Spinal cord (tissue), 9 donors: ENCODE measurements at regions not wholly inside any gene's neighbourhood (a gene's known extent, or its start where the extent isn't known, plus 50 kb on each side); places are given as distances from the start of the nearest gene placed in this dataset.

ENCODE experiments used
- DNase-seq, 6 donors: peaks; one replicate each; pipeline versions ENCODE4 v3.0.0 to v3.0.0-alpha.2; 2013 to 2015; ENCODE audit warnings: low spot score in 6 of 6, low read depth in 4 of 6
- H3K27ac ChIP-seq: one replicate; pipeline ENCODE4 v1.5.1; 2013; ENCODE audit warnings: low read depth, low read length, control low read depth
- H3K27me3 ChIP-seq: one replicate; pipeline ENCODE4 v1.6.1; 2013; ENCODE audit warnings: low read length; ENCODE audit not compliant: control insufficient read depth, insufficient read depth
- H3K36me3 ChIP-seq: one replicate; pipeline ENCODE4 v1.6.1; 2013; ENCODE audit warnings: low read length; ENCODE audit not compliant: control insufficient read depth, insufficient read depth
- H3K4me1 ChIP-seq: one replicate; pipeline ENCODE4 v1.6.1; 2013; ENCODE audit warnings: low read length; ENCODE audit not compliant: control insufficient read depth, insufficient read depth
- H3K4me3 ChIP-seq: one replicate; pipeline ENCODE4 v1.5.1; 2013; ENCODE audit warnings: low read depth, low read length, control low read depth
- H3K9me3 ChIP-seq: one replicate; pipeline ENCODE4 v1.6.1; 2013; ENCODE audit warnings: low read length; ENCODE audit not compliant: control insufficient read depth, insufficient read depth
- WGBS: methylation state at CpG from one replicate; pipeline ENCODE4 v1.1.5; 2013; ENCODE audit warnings: missing lambda C conversion rate; ENCODE audit not compliant: insufficient coverage; 5-methylcytosine and 5-hydroxymethylcytosine counted together
- donor health status: healthy.

GRCh38 chr2:136402281-136402680, 284.3 kb upstream of the CXCR4 start:
- no CpG with 5 or more reads among the region's 6 CpGs for WGBS

GRCh38 chr2:136399667-136400289, 281.8 kb upstream of the CXCR4 start:
- H3K4me1 ChIP-seq, result no peaks in the 10 kb centered on the region
- H3K4me3 ChIP-seq, result no peak overlapping the region
- no peaks in the 10 kb centered on the region for H3K9me3 ChIP-seq
- WGBS, result no CpG with 5 or more reads among the region's 6 CpGs
- no peak overlapping the region for H3K27ac ChIP-seq
- H3K36me3 ChIP-seq, result no peaks in the 10 kb centered on the region
- H3K27me3 ChIP-seq, result no peaks in the 10 kb centered on the region
- no peak for DNase-seq

More at GRCh38 chr2:136402281-136402680, 284.3 kb upstream of the CXCR4 start:
- Histone ChIP-seq H3K27me3 (no peaks in the 10 kb centered on the region), H3K36me3 (no peaks in the 10 kb centered on the region), H3K4me3 (no peak overlapping the region), H3K9me3 (no peaks in the 10 kb centered on the region), H3K27ac (no peak overlapping the region), H3K4me1 (peaks cover 4% of the 10 kb centered on the region)
- DNase-seq, result no peak

DNA sequence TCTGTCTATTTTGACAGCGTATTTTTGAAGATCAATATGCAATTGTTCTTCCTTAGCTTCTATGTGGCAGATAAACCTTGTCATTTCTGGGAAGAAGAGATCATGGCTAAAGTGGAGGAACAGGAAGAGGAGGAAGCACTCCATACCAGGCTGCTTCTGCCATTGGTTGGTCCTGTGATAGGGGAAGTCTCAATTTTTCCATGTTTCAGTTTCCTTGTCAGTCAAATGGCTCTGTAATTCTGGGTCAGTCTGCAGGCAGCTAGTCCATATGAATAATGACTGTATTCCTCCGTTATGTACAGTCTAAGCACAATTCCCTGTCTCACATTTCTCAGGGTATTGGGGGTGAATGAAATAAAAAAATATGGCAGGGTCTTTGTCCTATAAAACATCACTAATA, 277.6 kb upstream of the CXCR4 start:
- Histone ChIP-seq H3K27me3 (no peaks in the 10 kb centered on the region), H3K9me3 (no peaks in the 10 kb centered on the region), H3K4me1 (no peaks in the 10 kb centered on the region), H3K27ac (no peak overlapping the region), H3K4me3 (no peak overlapping the region), H3K36me3 (no peaks in the 10 kb centered on the region)
- no peak for DNase-seq
- 86% methylated on average over 1 of the region's 2 CpGs for WGBS

DNA sequence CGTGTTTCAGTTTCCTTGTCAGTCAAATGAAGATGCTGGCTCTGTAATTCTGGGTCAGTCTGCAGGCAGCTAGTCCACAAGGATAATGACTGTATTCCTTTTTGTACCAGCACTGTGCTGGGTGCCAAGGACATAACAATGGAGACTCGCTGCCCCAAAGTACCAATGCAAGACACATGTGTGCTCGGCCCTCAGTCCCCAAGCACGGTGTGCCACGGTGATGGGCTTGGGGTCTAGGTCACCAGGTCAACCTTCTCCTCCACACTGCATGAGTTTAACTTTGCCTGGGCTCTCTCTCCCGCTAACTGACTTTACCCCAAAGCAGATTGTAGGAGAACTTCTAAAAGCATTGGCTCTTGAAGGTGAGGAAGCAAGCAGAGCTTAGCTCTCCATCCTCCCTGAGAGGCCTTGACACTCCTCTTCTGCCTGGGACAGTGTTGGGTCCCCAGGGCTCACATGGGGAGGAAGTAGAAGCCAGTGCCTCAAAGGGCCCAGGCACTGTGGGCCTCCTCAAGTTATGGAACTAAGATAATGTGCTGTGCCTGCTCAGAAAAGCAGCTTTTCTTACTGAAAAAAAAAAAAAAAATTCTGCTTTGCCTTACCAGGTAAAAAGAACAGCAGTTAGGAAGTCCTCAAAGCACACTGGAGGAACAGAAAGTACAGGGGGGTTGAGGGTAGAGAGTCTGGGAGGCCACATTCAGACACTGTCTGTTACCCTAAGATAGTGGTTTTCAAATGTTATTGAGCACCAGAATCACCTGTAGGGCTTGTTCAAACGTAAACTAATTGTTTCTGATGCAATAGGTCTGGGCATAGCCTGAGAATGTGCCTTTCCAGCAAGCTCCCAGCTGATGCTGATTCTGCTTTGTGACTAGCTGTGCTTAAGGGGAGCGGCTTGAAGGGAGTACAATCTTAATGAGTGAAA, 276.4 kb upstream of the CXCR4 start:
- 83% methylated on average over 6 of the region's 8 CpGs for WGBS
- Histone ChIP-seq H3K27me3 (no peaks in the 10 kb centered on the region), H3K27ac (no peak overlapping the region), H3K36me3 (no peaks in the 10 kb centered on the region), H3K4me1 (no peaks in the 10 kb centered on the region), H3K4me3 (no peak overlapping the region), H3K9me3 (no peaks in the 10 kb centered on the region)
- no peak for DNase-seq

DNA sequence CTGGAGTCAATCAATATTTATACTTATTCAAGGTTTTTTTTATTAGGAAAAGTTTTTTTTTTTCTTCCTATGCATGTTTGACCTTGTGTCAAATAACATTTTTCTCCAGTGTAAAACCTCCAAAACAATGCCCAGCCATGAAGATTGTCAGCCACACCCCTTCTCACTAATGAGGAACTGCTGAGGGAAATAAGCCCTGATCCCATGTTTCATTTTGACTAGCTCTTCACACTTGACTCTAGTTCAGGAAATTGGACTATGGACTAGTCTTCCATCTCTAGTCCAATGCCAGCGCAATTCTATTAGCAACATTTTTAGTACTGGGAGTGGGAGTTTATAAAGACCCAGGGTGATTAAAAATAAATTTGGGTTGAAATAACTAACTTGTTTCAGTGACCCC, 275.6 kb upstream of the CXCR4 start:
- no peaks in the 10 kb centered on the region for H3K27me3 ChIP-seq
- H3K9me3 ChIP-seq, result no peaks in the 10 kb centered on the region
- no CpG with 5 or more reads among the region's 1 CpG for WGBS
- no peak for DNase-seq
- H3K4me3 ChIP-seq, result no peak overlapping the region
- no peaks in the 10 kb centered on the region for H3K36me3 ChIP-seq
- H3K4me1 ChIP-seq, result no peaks in the 10 kb centered on the region
- no peak overlapping the region for H3K27ac ChIP-seq

GRCh38 chr2:136392897-136393505, 275.1 kb upstream of the CXCR4 start:
- Histone ChIP-seq H3K27me3 (no peaks in the 10 kb centered on the region), H3K27ac (no peak overlapping the region), H3K9me3 (no peaks in the 10 kb centered on the region), H3K4me1 (no peaks in the 10 kb centered on the region), H3K36me3 (no peaks in the 10 kb centered on the region), H3K4me3 (no peak overlapping the region)
- no CpG with 5 or more reads among the region's 4 CpGs for WGBS
- DNase-seq, result no peak

DNA sequence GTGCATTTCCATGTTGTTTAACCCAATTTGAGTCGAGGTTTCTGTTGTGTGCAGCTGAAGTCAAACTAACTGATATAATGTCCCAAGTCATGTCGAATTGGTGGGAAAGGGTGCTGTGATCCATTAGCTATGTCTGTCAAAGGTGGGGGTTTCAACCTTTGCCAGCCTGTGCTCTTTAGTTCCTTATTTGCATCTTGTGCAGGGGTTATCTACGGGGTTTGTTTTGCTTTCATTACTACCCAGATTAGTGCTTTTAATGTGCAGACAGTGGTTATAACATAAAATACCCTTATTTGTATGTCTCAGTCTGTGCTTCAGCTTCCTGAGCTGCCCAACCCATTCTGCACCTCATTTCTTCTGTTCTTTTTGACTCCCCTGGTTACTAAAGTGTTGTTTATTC, 271.9 kb upstream of the CXCR4 start:
- no peak for DNase-seq
- Histone ChIP-seq H3K9me3 (no peaks in the 10 kb centered on the region), H3K36me3 (no peaks in the 10 kb centered on the region), H3K27ac (no peak overlapping the region), H3K27me3 (no peaks in the 10 kb centered on the region), H3K4me1 (no peaks in the 10 kb centered on the region), H3K4me3 (no peak overlapping the region)
- WGBS, result no CpG with 5 or more reads among the region's 3 CpGs

DNA sequence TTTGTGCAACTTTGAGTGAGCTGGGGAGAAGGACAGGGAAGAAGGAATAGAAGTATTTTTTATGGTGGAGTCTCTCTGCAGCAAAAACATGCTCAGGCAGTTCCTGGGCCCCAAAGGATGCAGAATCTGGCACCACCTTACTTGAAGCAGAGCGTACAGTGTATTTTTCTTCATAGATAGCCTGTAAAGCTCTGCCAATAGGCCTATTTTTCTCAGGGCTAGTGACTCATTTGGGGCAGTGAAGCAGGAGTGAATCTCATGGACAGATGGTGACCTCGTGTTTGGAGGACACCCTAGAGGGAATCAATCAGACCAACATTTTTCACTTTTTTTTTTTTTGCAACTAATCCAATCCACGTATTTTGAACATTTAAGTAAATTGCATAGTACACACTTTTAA, 268.1 kb upstream of the CXCR4 start:
- Histone ChIP-seq H3K27me3 (no peaks in the 10 kb centered on the region), H3K36me3 (no peaks in the 10 kb centered on the region), H3K4me3 (no peak overlapping the region), H3K9me3 (no peaks in the 10 kb centered on the region), H3K4me1 (no peaks in the 10 kb centered on the region), H3K27ac (no peak overlapping the region)
- DNase-seq, result peak in 1 of 6 donors; percentile 80
- 66% methylated on average over 3 of the region's 3 CpGs for WGBS

DNA sequence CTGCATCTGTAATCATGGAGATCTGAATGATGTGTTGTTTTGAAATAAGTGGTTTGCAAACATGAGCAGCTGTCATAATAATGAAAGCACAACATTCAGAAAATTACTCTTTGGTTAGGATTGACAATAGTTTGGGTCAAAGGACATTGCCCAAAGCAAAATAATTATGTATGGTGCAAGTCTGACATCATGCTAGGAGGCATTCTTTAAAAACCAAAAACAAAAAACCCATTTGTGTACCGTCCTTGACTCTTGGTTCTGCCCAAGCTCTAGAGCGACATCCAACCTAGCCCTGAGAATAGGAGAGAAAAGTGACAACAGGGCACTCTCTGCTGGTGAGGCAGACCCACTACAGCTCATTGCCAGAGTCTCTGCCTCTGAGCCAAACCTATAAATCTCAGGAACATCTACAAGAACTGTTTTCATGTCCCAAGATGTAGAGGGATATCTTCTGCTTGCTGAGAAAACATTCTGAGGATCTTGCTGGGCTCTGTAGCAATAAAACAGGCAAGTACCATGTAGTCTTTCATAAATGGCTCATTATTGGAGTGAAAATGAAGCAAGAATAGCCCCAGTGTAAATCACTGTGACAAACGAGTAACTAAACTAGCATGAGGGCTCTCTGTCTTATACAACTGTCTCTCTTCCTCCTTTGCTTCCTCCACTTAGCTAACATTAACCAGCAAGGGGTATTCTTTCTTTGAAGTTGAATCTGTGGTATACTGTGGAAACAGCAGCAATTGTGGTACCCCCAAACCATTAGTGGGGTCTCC, 266.8 kb upstream of the CXCR4 start:
- Histone ChIP-seq H3K4me1 (no peaks in the 10 kb centered on the region), H3K9me3 (no peaks in the 10 kb centered on the region), H3K27me3 (no peaks in the 10 kb centered on the region), H3K27ac (no peak overlapping the region), H3K4me3 (no peak overlapping the region), H3K36me3 (no peaks in the 10 kb centered on the region)
- peak in 2 of 6 donors; percentile 50 to 63 for DNase-seq
- 0% methylated on average over 2 of the region's 3 CpGs for WGBS
